Loucy (cell line): ENCODE measurements at regions not wholly inside any gene's neighbourhood (a gene's known extent, or its start where the extent isn't known, plus 50 kb on each side); places are given as distances from the start of the nearest gene placed in this dataset.

Source experiments
- H2AFZ ChIP-seq: fragments of 200-600 bp; sonication (generic); 2 replicates; pipeline ENCODE4 v1.6.0; 2016; ENCODE audit warnings: antibody characterized with exemption, mild to moderate bottlenecking, low read length, moderate library complexity
- H3F3A ChIP-seq: fragments of 200-600 bp; 2 replicates; pipeline ENCODE4 v1.6.0; 2016; ENCODE audit warnings: antibody characterized with exemption, low read depth, mild to moderate bottlenecking
- H3K27me3 ChIP-seq: fragments of 200-600 bp; sonication (generic); 2 replicates; pipeline ENCODE4 v1.6.1; 2014; ENCODE audit warnings: low read length, mild to moderate bottlenecking; ENCODE audit not compliant: insufficient read depth, poor library complexity, severe bottlenecking
- H3K36me3 ChIP-seq: fragments of 200-600 bp; sonication (generic); 2 replicates; pipeline ENCODE4 v1.6.1; 2016; ENCODE audit warnings: low read length; ENCODE audit not compliant: insufficient read depth
- H3K4me1 ChIP-seq: fragments of 200-600 bp; sonication (generic); 2 replicates; pipeline ENCODE4 v1.5.1; 2014; ENCODE audit warnings: low read length, mild to moderate bottlenecking; ENCODE audit not compliant: insufficient read depth, poor library complexity, severe bottlenecking
- H3K4me2 ChIP-seq: fragments of 200-600 bp; sonication (generic); 2 replicates; pipeline ENCODE4 v1.6.0; 2014; ENCODE audit warnings: antibody characterized with exemption, low read length, low read depth, mild to moderate bottlenecking; ENCODE audit not compliant: poor library complexity, severe bottlenecking
- H3K4me3 ChIP-seq: fragments of 200-600 bp; sonication (generic); 2 replicates; pipeline ENCODE4 v1.5.1; 2014; ENCODE audit warnings: low read length, mild to moderate bottlenecking, mixed read lengths; ENCODE audit not compliant: poor library complexity, severe bottlenecking
- H3K79me2 ChIP-seq: fragments of 200-600 bp; sonication (generic); 2 replicates; pipeline ENCODE4 v1.6.1; 2014; ENCODE audit warnings: low read length; ENCODE audit not compliant: insufficient read depth
- H3K9ac ChIP-seq: fragments of 200-600 bp; sonication (generic); 2 replicates; pipeline ENCODE4 v1.6.0; 2014; ENCODE audit warnings: mild to moderate bottlenecking, low read depth, low read length, moderate library complexity; ENCODE audit not compliant: poor library complexity, severe bottlenecking
- H3K9me2 ChIP-seq: fragments of 200-600 bp; sonication (generic); replicated peaks from 2 replicates; pipeline ENCODE4 v1.6.1; 2016; ENCODE audit warnings: low read depth, low read length, mixed read lengths
- H3K9me3 ChIP-seq: fragments of 200-600 bp; sonication (generic); 2 replicates; pipeline ENCODE4 v1.6.1; 2014; ENCODE audit warnings: mild to moderate bottlenecking, antibody characterized with exemption, low read length, low read depth; ENCODE audit not compliant: insufficient read depth
- H4K20me1 ChIP-seq: fragments of 200-600 bp; sonication (generic); 2 replicates; pipeline ENCODE4 v1.6.0; 2014; ENCODE audit warnings: antibody characterized with exemption, low read length, mild to moderate bottlenecking; ENCODE audit not compliant: insufficient read depth, poor library complexity, severe bottlenecking
- CTCF ChIP-seq: fragments of 200-600 bp; sonication (generic); conservative IDR thresholded peaks from 2 replicates; pipeline ENCODE4 v1.5.1; 2014; ENCODE audit warnings: mild to moderate bottlenecking, antibody characterized with exemption, low read length
- EZH2phosphoT487 ChIP-seq: fragments of 200-600 bp; IDR thresholded peaks from 2 replicates; pipeline ENCODE4 v1.6.1; 2018; ENCODE audit warnings: antibody characterized with exemption, mild to moderate bottlenecking, moderate library complexity, borderline replicate concordance

GRCh38 chr6:14066782-14067406, 50.7 kb upstream of the CD83 start:
- Histone ChIP-seq H3K4me3 (no peak overlapping the region), H4K20me1 (no peaks in the 10 kb centered on the region), H3F3A (no peaks in the 10 kb centered on the region), H3K79me2 (no peaks in the 10 kb centered on the region), H3K4me1 (peaks cover 6% of the 10 kb centered on the region), H3K27me3 (peaks cover 56% of the 10 kb centered on the region), H3K9ac (no peak overlapping the region), H2AFZ (no peak overlapping the region), H3K4me2 (no peak overlapping the region), H3K36me3 (no peaks in the 10 kb centered on the region), H3K9me2 (no peaks in the 10 kb centered on the region), H3K9me3 (peaks cover 9% of the 10 kb centered on the region; the same call in 1 of the 2 replicates)
- TF ChIP-seq EZH2phosphoT487 (no peak), CTCF (peak; percentile 75)

- no peaks in the 10 kb centered on the region for H3K36me3 ChIP-seq
- no peak overlapping the region for H3K4me3 ChIP-seq
- no peak overlapping the region for H3K9ac ChIP-seq
- no peak overlapping the region for H2AFZ ChIP-seq
- no peaks in the 10 kb centered on the region for H3K9me2 ChIP-seq
- no peaks in the 10 kb centered on the region for H3F3A ChIP-seq
- H4K20me1 ChIP-seq, result no peaks in the 10 kb centered on the region
- H3K4me2 ChIP-seq, result peak overlapping the region; percentile 41
- peaks cover 48% of the 10 kb centered on the region for H3K27me3 ChIP-seq
- peaks cover 2% of the 10 kb centered on the region; the same call in 1 of the 2 replicates for H3K9me3 ChIP-seq
- no peak for TF ChIP-seq CTCF
- no peak for TF ChIP-seq EZH2phosphoT487
- no peaks in the 10 kb centered on the region for H3K79me2 ChIP-seq
- H3K4me1 ChIP-seq, result peaks cover 6% of the 10 kb centered on the region
Measured at GRCh38 chr6:14067656-14068055, 49.9 kb upstream of the CD83 start.
